ENCODE measurements at regions not wholly inside any gene's neighbourhood (a gene's known extent, or its start where the extent isn't known, plus 50 kb on each side); places are given as distances from the start of the nearest gene placed in this dataset.

DNA sequence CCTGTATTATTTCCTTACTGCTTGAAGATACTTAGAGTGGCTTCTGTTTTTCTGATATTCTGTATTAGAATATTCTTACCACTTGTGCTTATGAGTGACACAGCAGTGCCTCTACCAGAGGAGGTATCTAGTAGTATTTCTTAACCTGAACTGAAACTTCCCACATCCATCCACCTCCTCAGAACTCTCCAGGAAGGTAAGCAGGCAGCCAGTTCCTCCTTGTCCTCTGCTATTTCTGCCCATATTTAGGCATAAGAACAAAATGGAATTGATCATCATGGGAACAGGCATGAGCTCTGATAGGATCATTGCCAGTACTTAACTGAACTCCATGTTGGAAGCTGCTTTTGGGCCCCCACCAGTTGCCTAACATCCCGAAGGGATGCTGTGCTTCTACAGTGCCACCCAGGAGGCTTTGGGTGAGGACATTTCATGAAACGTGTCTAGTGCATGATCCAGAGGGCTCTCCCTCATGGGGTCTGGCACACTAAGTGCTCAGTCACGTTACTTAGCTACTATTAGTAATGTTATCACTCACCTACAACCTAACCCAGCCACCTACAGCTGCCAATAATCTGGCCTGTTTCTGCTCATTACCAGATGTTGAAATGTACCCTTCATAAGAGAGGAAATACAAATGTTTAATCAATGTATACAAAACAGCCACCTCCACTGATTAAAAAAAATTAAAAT lies 520.7 kb downstream of the EIPR1 start:
- H3K27ac ChIP-seq: no peak overlapping the region
- no peak for DNase-seq
- H3K9me3 ChIP-seq (ENCODE audit: severe bottlenecking): no peaks in the 10 kb centered on the region
- H3K4me3 ChIP-seq (ENCODE audit: low read depth, low read length): no peak overlapping the region
- TF ChIP-seq, protein P1, sequence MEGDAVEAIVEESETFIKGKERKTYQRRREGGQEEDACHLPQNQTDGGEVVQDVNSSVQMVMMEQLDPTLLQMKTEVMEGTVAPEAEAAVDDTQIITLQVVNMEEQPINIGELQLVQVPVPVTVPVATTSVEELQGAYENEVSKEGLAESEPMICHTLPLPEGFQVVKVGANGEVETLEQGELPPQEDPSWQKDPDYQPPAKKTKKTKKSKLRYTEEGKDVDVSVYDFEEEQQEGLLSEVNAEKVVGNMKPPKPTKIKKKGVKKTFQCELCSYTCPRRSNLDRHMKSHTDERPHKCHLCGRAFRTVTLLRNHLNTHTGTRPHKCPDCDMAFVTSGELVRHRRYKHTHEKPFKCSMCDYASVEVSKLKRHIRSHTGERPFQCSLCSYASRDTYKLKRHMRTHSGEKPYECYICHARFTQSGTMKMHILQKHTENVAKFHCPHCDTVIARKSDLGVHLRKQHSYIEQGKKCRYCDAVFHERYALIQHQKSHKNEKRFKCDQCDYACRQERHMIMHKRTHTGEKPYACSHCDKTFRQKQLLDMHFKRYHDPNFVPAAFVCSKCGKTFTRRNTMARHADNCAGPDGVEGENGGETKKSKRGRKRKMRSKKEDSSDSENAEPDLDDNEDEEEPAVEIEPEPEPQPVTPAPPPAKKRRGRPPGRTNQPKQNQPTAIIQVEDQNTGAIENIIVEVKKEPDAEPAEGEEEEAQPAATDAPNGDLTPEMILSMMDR (IDR thresholded peaks at IDR 0.05; ENCODE audit: low read depth, low read length): no peak
- no peaks in the 10 kb centered on the region for H3K36me3 ChIP-seq
- H3K27me3 ChIP-seq (ENCODE audit: insufficient read depth, low read depth, severe bottlenecking): no peaks in the 10 kb centered on the region

DNA sequence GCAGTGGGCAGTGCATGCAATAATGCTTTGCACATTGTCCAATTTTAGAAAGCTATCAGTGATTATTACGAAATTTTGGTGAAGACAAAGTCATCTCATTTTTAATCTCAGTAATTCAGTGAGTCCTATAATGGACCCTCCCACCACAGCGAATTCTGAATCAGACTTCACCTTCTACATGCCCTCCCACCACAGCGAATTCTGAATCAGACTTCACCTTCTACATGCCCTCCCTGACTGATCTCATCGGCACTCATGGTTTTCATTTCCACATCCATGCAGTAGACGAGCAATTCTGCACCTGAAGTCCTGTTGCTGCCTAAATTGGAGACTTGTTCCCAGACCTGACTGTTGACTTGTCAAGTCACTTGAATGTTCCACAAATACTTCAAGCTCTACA lies 522.3 kb downstream of the EIPR1 start:
- no peak for DNase-seq
- no peak overlapping the region for H3K4me3 ChIP-seq (ENCODE audit: low read depth, low read length)
- H3K27me3 ChIP-seq (ENCODE audit: insufficient read depth, low read depth, severe bottlenecking): no peaks in the 10 kb centered on the region

DNA sequence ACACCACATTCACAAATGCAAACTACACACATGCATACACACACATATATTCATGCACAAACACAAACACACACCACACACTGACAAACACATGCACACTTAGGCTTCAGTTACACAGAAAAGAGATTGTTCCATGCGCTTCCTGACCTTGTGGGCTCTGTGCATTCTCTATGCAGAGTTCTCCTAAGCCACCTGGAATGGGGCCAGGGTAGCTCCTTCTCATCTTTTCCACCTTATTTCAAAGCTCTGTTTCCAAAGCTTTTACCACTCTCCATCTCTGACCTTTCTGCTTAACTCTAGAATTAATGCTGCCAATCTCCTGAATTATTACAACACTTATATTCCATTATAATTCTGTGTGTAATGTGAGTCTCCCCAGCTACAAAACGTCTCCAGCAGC lies 522.3 kb upstream of the MYT1L start:
- H3K36me3 ChIP-seq: no peaks in the 10 kb centered on the region
- H3K9me3 ChIP-seq (ENCODE audit: severe bottlenecking): no peaks in the 10 kb centered on the region
- TF ChIP-seq, protein P1 (IDR thresholded peaks at IDR 0.05; ENCODE audit: low read depth, low read length): no peak
- H3K4me3 ChIP-seq (ENCODE audit: low read depth, low read length): no peak overlapping the region
- no peaks in the 10 kb centered on the region for H3K27me3 ChIP-seq (ENCODE audit: insufficient read depth, low read depth, severe bottlenecking)
- no peak for DNase-seq
- no peak overlapping the region for H3K27ac ChIP-seq

More for the DNA sequence above, 522.3 kb downstream of the EIPR1 start:
- Histone ChIP-seq H3K36me3 (no peaks in the 10 kb centered on the region), H3K27ac (no peak overlapping the region), H3K9me3 (ENCODE audit: severe bottlenecking) (no peaks in the 10 kb centered on the region)
- TF ChIP-seq, protein P1 (IDR thresholded peaks at IDR 0.05; ENCODE audit: low read depth, low read length): no peak

- no peaks in the 10 kb centered on the region for H3K27me3 ChIP-seq (ENCODE audit: insufficient read depth, low read depth, severe bottlenecking)
- DNase-seq: no peak
These were observed 521.0 kb upstream of the MYT1L start for GRCh38 chr2:2851806-2852777.

GRCh38 chr2:2851316-2851715 lies 520.2 kb upstream of the MYT1L start:
- DNase-seq: no peak
- Histone ChIP-seq H3K27me3 (ENCODE audit: insufficient read depth, low read depth, severe bottlenecking) (no peaks in the 10 kb centered on the region), H3K27ac (no peak overlapping the region), H3K9me3 (ENCODE audit: severe bottlenecking) (no peaks in the 10 kb centered on the region), H3K4me3 (ENCODE audit: low read depth, low read length) (no peak overlapping the region), H3K36me3 (no peaks in the 10 kb centered on the region)
- TF ChIP-seq, protein P1 (IDR thresholded peaks at IDR 0.05; ENCODE audit: low read depth, low read length): no peak

More at GRCh38 chr2:2851806-2852777, 521.0 kb upstream of the MYT1L start:
- Histone ChIP-seq H3K27ac (no peak overlapping the region), H3K4me3 (ENCODE audit: low read depth, low read length) (no peak overlapping the region), H3K9me3 (ENCODE audit: severe bottlenecking) (no peaks in the 10 kb centered on the region), H3K36me3 (no peaks in the 10 kb centered on the region)
- TF ChIP-seq, protein P1 (IDR thresholded peaks at IDR 0.05; ENCODE audit: low read depth, low read length): no peak

Measured in WERI-Rb-1 (cell line).